ENCODE measurements at regions not wholly inside any gene's neighbourhood (a gene's known extent, or its start where the extent isn't known, plus 50 kb on each side); places are given as distances from the start of the nearest gene placed in this dataset.

- intact Hi-C loops (cut with DNase I): no loop called here
- Histone ChIP-seq H3K27ac (ENCODE audit: low read depth in 1 of 2, low read length in 2 of 2) (no peak overlapping the region), H3K27me3 (ENCODE audit: control insufficient read depth in 1 of 2, insufficient read depth in 2 of 2, low read length in 1 of 2) (no peaks in the 10 kb centered on the region), H3K9me3 (ENCODE audit: control insufficient read depth, low read length) (no peaks in the 10 kb centered on the region), H3K4me1 (ENCODE audit: control insufficient read depth in 1 of 2, insufficient read depth in 2 of 2, low read length in 2 of 2) (no peaks in the 10 kb centered on the region), H3K4me3 (ENCODE audit: low read length in 2 of 2) (no peak overlapping the region), H3K36me3 (ENCODE audit: control insufficient read depth in 1 of 2, insufficient read depth in 2 of 2, low read length in 1 of 2) (no peaks in the 10 kb centered on the region)
- ATAC-seq (ENCODE audit: low FRiP score) (no peak), DNase-seq (no peak)
- 59 to 70% methylated on average over 7 of the region's 7 CpGs for WGBS, 2 donors
These were observed 294.8 kb downstream of the KCNRG start for GRCh38 chr13:50309882-50310594.

- Histone ChIP-seq H3K36me3 (ENCODE audit: control insufficient read depth in 1 of 2, insufficient read depth in 2 of 2, low read length in 1 of 2) (no peaks in the 10 kb centered on the region), H3K9me3 (ENCODE audit: control insufficient read depth, low read length) (no peaks in the 10 kb centered on the region), H3K27me3 (ENCODE audit: control insufficient read depth in 1 of 2, insufficient read depth in 2 of 2, low read length in 1 of 2) (no peaks in the 10 kb centered on the region), H3K27ac (ENCODE audit: low read depth in 1 of 2, low read length in 2 of 2) (no peak overlapping the region), H3K4me3 (ENCODE audit: low read length in 2 of 2) (no peak overlapping the region), H3K4me1 (ENCODE audit: control insufficient read depth in 1 of 2, insufficient read depth in 2 of 2, low read length in 2 of 2) (no peaks in the 10 kb centered on the region)
- DNase-seq: no peak
- intact Hi-C loops (cut with DNase I): no loop called here
- ATAC-seq (ENCODE audit: low FRiP score): no peak
- WGBS, 2 donors: 96% methylated on average over 6 of the region's 6 CpGs
These were observed 295.5 kb downstream of the KCNRG start for GRCh38 chr13:50310734-50311133.

- ATAC-seq (ENCODE audit: low FRiP score) (no peak), DNase-seq (no peak)
- H3K4me3 ChIP-seq (ENCODE audit: low read length in 2 of 2): no peak overlapping the region
- intact Hi-C loops (cut with DNase I): no loop called here
- H3K27me3 ChIP-seq (ENCODE audit: control insufficient read depth in 1 of 2, insufficient read depth in 2 of 2, low read length in 1 of 2): no peaks in the 10 kb centered on the region
- WGBS, 2 donors: 97 to 99% methylated on average over 4 of the region's 4 CpGs
- H3K27ac ChIP-seq (ENCODE audit: low read depth in 1 of 2, low read length in 2 of 2): no peak overlapping the region
- no peaks in the 10 kb centered on the region for H3K9me3 ChIP-seq (ENCODE audit: control insufficient read depth, low read length)
- H3K36me3 ChIP-seq (ENCODE audit: control insufficient read depth in 1 of 2, insufficient read depth in 2 of 2, low read length in 1 of 2): no peaks in the 10 kb centered on the region
- no peaks in the 10 kb centered on the region for H3K4me1 ChIP-seq (ENCODE audit: control insufficient read depth in 1 of 2, insufficient read depth in 2 of 2, low read length in 2 of 2)
These were observed 303.6 kb downstream of the KCNRG start for GRCh38 chr13:50318887-50319286.

- ATAC-seq (ENCODE audit: low FRiP score): no peak
- H3K9me3 ChIP-seq (ENCODE audit: control insufficient read depth, low read length): no peaks in the 10 kb centered on the region
- no peak overlapping the region for H3K27ac ChIP-seq (ENCODE audit: low read depth in 1 of 2, low read length in 2 of 2)
- no peak overlapping the region for H3K4me3 ChIP-seq (ENCODE audit: low read length in 2 of 2)
- intact Hi-C loops (cut with DNase I): no loop called here
- H3K4me1 ChIP-seq (ENCODE audit: control insufficient read depth in 1 of 2, insufficient read depth in 2 of 2, low read length in 2 of 2): no peaks in the 10 kb centered on the region
- WGBS, 2 donors: 48 to 57% methylated on average over 2 of the region's 2 CpGs
- no peak for DNase-seq
- no peaks in the 10 kb centered on the region for H3K27me3 ChIP-seq (ENCODE audit: control insufficient read depth in 1 of 2, insufficient read depth in 2 of 2, low read length in 1 of 2)
- no peaks in the 10 kb centered on the region for H3K36me3 ChIP-seq (ENCODE audit: control insufficient read depth in 1 of 2, insufficient read depth in 2 of 2, low read length in 1 of 2)
These were observed 304.5 kb downstream of the KCNRG start for GRCh38 chr13:50319635-50320255.

GRCh38 chr13:50320271-50320862 is 305.1 kb downstream of the KCNRG start:
- Histone ChIP-seq H3K27me3 (ENCODE audit: control insufficient read depth in 1 of 2, insufficient read depth in 2 of 2, low read length in 1 of 2) (no peaks in the 10 kb centered on the region), H3K4me3 (ENCODE audit: low read length in 2 of 2) (no peak overlapping the region), H3K36me3 (ENCODE audit: control insufficient read depth in 1 of 2, insufficient read depth in 2 of 2, low read length in 1 of 2) (no peaks in the 10 kb centered on the region), H3K9me3 (ENCODE audit: control insufficient read depth, low read length) (no peaks in the 10 kb centered on the region), H3K4me1 (ENCODE audit: control insufficient read depth in 1 of 2, insufficient read depth in 2 of 2, low read length in 2 of 2) (no peaks in the 10 kb centered on the region), H3K27ac (ENCODE audit: low read depth in 1 of 2, low read length in 2 of 2) (no peak overlapping the region)
- no peak for DNase-seq
- ATAC-seq (ENCODE audit: low FRiP score): no peak
- WGBS, 2 donors: 0 to 1% methylated on average over 1 of the region's 1 CpG
- intact Hi-C loops (cut with DNase I): no loop called here

- no peak overlapping the region for H3K4me3 ChIP-seq (ENCODE audit: low read length in 2 of 2)
- H3K27me3 ChIP-seq (ENCODE audit: control insufficient read depth in 1 of 2, insufficient read depth in 2 of 2, low read length in 1 of 2): no peaks in the 10 kb centered on the region
- no peaks in the 10 kb centered on the region for H3K9me3 ChIP-seq (ENCODE audit: control insufficient read depth, low read length)
- DNase-seq (no peak), ATAC-seq (ENCODE audit: low FRiP score) (no peak)
- no peaks in the 10 kb centered on the region for H3K36me3 ChIP-seq (ENCODE audit: control insufficient read depth in 1 of 2, insufficient read depth in 2 of 2, low read length in 1 of 2)
- intact Hi-C loops (cut with DNase I): no loop called here
- 71 to 88% methylated on average over 3 of the region's 3 CpGs for WGBS, 2 donors
- H3K27ac ChIP-seq (ENCODE audit: low read depth in 1 of 2, low read length in 2 of 2): no peak overlapping the region
- no peaks in the 10 kb centered on the region for H3K4me1 ChIP-seq (ENCODE audit: control insufficient read depth in 1 of 2, insufficient read depth in 2 of 2, low read length in 2 of 2)
These were observed 306.8 kb downstream of the KCNRG start for GRCh38 chr13:50322006-50322405.

GRCh38 chr13:50323440-50324065 is 308.3 kb downstream of the KCNRG start:
- intact Hi-C loops (cut with DNase I): no loop called here
- 82 to 88% methylated on average over 3 of the region's 3 CpGs for WGBS, 2 donors
- DNase-seq: no peak
- ATAC-seq (ENCODE audit: low FRiP score): no peak
- H3K4me3 ChIP-seq (ENCODE audit: low read length in 2 of 2): no peak overlapping the region
- H3K27ac ChIP-seq (ENCODE audit: low read depth in 1 of 2, low read length in 2 of 2): no peak overlapping the region
- no peaks in the 10 kb centered on the region for H3K4me1 ChIP-seq (ENCODE audit: control insufficient read depth in 1 of 2, insufficient read depth in 2 of 2, low read length in 2 of 2)
- H3K27me3 ChIP-seq (ENCODE audit: control insufficient read depth in 1 of 2, insufficient read depth in 2 of 2, low read length in 1 of 2): no peaks in the 10 kb centered on the region
- no peaks in the 10 kb centered on the region for H3K36me3 ChIP-seq (ENCODE audit: control insufficient read depth in 1 of 2, insufficient read depth in 2 of 2, low read length in 1 of 2)
- H3K9me3 ChIP-seq (ENCODE audit: control insufficient read depth, low read length): no peaks in the 10 kb centered on the region

GRCh38 chr13:50326271-50326670 is 311.0 kb downstream of the KCNRG start:
- Histone ChIP-seq H3K36me3 (ENCODE audit: control insufficient read depth in 1 of 2, insufficient read depth in 2 of 2, low read length in 1 of 2) (no peaks in the 10 kb centered on the region), H3K27ac (ENCODE audit: low read depth in 1 of 2, low read length in 2 of 2) (no peak overlapping the region), H3K27me3 (ENCODE audit: control insufficient read depth in 1 of 2, insufficient read depth in 2 of 2, low read length in 1 of 2) (no peaks in the 10 kb centered on the region), H3K4me3 (ENCODE audit: low read length in 2 of 2) (no peak overlapping the region), H3K9me3 (ENCODE audit: control insufficient read depth, low read length) (no peaks in the 10 kb centered on the region), H3K4me1 (ENCODE audit: control insufficient read depth in 1 of 2, insufficient read depth in 2 of 2, low read length in 2 of 2) (no peaks in the 10 kb centered on the region)
- DNase-seq (no peak), ATAC-seq (ENCODE audit: low FRiP score) (no peak)
- intact Hi-C loops (cut with DNase I): no loop called here
- 93 to 96% methylated on average over 3 of the region's 3 CpGs for WGBS, 2 donors
